ENCODE measurements at regions not wholly inside any gene's neighbourhood (a gene's known extent, or its start where the extent isn't known, plus 50 kb on each side); places are given as distances from the start of the nearest gene placed in this dataset.
"Not testable (repeated sequence)": the region's sequence is repeated elsewhere in the genome, so short reads cannot be mapped to it uniquely, and the experiment has no call there.

DNA sequence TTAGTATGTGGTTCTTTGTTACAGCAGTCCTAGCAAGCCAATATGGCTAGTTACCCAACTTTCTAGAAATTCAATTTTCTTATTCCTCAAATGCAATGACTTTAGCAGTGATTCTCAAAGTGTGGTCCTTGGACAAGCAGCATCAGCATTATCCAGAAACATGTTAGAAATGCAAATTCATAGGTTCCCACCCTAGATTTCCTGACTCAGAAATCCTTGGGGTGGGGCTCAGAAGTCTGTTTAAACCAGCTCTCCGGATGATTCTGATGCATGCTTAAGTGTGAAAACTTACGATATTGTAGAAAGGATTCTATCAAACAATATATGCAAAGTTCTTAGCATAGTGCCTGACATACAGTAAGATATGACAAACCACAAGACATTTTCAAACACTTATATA lies 757.1 kb downstream of the DHX35 start:
- no peak for DNase-seq

DNA sequence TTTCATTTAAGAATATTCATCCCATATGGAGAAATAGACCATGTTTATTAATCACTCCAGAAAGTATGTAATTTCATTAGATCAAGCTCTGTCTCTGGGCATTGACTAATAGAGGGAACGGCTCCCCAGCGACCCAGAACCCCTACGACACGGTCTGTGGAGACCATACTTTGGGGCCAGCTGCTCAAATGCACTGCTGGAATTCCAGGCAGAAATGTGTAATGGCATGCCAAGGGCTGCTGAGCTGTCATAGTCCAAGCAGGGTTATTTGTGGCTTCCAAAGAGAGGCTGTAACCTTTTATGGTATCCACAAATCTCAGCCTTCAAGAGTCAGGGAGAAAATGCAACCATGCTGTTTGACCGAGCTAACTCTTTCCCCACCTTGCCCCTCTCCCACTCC lies 755.8 kb downstream of the DHX35 start:
- DNase-seq: no peak

DNA sequence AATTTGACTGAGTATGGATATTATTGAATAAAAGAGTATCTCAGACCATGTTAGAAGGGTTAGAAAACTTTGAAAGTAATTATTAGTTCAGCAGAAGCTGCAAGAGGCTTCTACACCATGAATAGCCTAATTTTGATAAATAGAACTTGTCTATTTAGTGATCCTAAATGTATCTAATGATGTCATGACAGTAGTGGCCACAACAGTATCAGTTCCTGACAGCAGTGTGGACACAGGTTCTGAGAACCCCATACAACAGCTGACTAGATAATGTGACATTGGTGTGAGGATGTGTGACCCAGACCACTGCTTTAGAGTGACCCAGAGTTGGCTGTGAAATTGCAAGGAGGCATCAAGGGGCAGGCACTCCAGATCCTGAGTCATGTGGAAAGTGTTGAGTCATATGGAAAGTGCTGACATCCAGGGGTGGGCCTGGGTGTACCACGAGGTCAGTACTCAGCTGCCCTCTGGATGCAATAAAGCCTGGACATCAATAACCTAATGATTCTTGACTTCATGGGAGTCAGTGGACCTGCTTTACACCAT lies 754.7 kb downstream of the DHX35 start:
- DNase-seq: no peak

DNA sequence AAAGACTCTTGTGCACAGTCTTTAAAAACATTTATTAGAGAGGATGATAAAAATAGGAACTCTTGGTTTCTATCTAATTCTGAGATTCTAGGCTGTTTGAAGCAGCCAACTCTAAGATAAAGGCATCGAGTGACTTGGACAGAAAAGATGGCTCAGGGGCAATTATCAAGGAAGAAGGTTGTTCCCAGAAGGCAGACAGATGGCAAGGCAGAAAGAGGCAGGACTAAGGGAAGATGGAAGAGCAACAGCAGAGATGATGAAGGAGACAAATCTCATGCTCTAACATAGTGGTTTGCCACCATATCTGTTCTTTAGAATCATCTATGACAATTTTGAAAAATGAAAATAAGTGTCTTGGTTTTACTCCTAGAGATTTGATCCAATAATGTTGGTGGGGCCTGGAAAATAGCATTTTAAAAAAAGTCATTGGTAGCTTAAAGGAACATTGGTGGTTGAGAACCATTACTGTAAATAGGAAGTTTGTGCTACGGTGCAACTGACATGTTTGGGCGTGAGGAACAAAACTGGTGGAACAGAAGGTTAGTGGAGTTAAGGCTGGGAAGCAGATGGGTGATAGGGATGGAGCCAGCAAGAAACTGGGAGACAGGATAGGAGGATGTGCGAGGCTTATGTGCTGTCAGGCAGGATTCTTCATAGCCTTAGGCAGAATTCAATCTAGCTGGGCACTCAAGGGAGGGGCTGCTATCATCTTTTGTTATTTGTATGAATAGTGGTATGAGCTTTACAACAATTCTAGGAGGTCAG lies 751.1 kb downstream of the DHX35 start:
- DNase-seq: no peak

DNA sequence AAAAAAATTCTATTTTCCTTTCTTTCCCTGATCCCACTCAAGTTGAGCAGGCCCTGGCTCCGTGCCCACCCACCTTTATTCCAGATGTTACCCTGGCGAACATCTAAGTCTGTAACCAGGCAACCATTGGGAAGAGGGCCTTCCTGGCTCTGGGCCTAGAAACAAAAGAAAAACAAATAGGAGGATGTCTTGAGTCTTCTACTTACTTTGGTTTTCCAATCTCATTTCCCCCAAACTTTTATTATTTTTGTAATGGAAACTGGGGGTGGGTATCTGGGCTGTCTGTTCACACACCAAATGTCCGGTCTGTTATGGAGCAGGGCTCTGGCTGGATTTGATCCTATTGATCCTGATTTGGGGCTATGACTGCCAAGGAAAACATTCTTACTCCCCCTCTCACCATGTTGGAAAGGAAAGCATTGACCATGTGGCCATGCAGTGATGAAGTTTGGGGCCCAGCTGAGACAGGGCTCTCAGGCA lies 744.1 kb downstream of the DHX35 start:
- no peak for DNase-seq

DNA sequence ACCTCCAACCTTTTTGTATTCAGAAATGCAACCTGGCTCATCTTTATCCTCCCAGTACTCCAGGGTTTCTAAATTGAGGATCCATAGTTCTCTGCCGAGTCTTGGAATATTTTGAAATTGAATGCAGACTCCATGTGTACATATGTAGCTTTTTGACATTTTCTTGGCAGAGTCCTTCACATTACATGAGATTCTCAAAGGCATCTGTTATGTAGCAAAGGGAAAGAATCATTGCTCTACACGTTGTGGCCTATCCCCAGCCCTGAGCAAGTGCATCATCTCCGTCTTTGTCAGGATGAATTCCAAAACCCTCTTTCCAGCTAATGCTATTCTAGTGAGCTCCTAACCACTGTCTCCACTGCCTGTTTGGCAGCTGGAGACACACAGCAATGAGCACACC lies 742.9 kb downstream of the DHX35 start:
- DNase-seq: no peak

DNA sequence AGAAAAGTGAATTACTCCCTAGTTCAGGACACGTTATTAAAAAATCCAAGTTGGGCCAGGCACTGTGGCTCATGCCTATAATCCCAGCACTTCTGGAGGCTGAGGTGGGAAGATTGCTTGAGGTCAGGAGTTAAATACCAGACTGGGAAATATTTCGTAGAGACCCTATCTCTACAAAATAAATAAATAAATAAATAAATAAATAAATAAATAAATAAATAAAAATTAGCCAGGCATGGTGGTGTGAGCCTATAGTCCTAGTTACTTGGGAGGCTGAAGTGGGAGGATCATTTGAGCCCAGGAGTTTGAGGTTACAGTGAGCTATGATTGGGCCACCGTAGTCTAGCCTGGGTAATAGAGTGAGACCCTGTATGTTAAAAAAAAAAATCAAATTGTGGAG lies 741.2 kb downstream of the DHX35 start:
- not testable (repeated sequence) for DNase-seq

DNA sequence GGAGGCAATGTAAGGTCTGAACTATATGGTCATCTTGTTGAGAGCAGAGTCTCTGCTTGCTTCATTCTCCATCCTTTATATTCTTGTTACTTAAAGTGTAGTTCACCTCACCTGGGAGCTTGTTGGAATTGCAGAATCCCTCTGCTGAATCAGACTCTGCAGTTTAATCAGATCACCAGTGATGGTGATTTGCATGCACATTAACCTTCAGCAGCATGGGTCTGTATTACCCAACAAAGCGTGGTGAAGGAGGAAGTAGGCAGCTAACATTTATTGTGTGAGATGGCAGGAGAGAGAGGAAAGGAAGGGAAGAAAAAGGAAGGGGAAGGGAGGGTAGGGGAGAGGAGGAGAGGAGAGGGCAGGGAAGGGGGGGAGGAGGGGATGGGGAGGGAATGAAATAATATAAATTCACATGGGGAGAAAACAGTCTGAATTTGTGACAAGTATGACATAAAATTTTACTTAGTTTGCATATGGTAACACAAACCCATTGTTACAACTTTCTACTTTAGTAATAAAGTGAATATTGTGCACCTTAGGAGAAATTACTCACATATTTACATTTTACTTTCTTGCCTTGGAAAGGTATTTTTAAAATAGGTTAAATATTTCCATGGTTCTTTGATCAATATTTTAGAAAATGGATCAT lies 740.7 kb downstream of the DHX35 start:
- no peak for DNase-seq

DNA sequence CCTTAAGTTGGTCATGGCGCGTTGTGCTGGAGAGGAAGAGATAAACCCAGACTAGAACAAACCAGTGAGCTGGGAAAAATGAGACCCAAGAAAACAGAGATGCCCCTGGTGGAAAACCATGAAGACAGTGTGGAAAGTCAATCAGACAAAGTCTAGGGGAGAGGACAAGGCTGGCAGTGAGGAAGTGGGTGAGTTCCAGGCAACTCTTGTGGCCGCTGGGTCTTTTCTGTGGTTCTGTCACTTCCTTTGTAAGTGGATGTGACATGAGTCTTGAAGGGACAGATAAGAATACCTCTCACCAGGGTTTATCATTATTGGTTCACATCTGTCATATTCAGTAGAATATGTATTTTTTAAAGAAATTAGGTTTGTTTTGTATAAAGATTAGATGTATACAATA lies 738.4 kb downstream of the DHX35 start:
- no peak for DNase-seq

DNA sequence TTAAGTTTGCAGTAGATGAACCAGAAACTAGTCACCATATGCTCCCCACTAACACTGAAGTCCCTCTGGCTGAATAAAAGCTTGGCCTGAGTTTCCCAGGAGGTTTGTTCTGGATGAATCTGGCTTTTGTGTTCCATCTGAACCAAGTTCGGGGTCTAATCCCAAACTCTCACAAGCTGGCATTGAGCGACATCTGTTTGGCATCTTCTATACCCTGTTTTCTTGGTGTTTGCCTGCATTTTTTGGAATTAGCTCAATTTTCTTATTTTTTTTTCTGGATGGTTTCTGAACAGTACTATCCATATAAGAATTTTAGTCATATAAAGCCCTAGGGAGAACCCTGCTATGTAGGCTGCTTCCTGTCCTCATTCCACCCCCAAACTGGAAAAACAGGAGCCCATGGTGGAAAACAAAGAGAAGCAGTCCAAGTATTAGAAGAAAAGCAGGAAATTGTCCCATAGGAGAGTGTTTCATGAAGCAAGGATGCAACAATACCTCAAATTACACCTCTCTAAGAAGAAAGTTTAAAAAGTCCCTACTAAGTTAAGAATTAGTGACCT lies 737.1 kb downstream of the DHX35 start:
- DNase-seq: no peak

DNA sequence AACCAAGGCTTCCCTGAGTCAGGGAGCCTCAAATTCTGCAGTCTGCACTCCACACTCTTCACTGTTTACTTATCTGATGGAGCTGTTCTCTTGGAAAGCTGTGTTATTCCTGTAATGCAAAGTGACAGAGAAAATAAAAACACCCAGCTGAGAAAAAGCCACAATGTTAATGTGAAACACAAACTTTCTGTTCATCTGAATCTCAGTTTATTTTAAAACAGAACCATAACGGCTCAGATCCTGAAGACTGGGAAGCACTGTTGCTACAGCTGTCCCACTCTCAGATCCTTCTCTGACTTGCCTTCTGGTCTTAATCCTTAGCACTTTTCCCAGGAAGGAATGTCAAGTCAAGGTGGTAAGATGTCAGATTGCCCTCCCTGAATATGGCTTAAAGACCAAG lies 736.6 kb downstream of the DHX35 start:
- no peak for DNase-seq

DNA sequence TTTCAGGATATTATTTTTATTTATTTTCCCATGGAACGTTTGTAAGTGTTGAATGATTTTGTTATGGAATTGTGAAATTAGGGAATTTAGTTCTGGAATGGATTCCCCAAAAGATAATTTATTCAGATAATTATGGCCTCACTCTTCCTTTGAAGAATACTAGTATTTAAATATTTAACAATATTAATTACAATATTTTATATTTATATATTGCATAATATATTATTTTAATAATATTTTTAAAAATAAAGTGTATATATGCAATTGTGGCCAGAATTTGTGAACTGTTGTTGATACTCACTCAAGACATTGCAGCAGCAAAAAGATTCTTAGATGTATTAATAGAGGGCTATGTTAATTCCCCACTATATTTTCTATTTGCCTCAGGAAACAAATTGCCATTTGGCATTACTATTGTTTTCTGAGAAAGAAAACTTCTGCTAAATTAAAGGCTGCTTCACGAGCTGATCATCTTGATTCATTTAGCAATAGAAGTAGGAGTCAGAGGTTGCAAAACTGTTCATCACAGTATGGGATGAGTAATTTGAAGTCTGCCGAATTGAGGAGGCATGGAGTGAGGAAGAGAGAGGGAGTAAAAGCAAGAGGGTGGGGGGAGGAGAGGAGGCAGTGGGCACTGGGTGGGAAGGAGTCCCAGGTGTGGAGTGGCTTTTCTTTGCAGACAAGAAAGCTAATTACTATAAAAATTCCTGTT lies 729.2 kb downstream of the DHX35 start:
- DNase-seq: no peak

DNA sequence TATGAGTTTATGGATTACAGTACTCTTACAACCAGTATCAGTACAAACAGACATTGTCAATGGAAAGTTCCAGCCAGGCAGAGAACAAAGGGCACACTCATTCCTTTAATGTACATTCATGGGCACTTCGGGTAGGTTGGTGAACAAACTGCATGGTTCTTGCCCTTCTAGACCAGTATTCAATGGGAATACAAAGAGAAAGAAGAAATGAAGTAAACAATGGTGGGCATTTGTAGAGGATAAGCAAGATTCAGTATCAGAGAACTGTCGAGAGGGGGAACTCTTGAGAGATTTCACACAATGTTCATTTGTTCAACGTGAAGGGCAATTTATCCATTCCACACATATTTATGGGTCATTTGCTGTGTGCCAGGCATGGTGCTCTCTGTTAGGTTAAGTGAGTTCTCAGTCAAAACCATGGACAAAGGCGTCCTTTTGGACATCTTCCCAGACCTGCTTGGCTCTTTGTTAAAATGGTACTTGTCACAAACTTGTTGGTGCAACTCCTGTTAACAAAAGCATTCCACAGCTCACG lies 714.8 kb downstream of the DHX35 start:
- DNase-seq: no peak

DNA sequence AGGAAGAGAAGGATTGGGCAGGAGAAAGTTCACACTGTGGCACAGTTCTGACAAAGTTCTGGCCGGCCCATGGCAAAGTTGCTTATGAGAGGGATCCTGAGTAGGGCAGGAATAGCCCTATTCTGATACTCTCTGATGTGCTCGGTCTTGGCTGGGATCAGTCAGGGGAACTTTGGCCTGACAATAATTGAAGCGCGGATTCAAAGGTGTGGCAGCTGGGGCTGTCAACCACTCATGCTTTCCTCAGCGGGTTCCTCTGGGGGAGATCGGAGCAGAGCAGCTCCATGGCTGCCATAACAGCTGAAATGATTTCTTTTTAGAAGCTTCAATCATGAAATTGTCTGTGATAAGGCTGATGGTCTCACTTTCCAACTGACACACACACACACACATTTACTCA lies 714.1 kb downstream of the DHX35 start:
- no peak for DNase-seq

DNA sequence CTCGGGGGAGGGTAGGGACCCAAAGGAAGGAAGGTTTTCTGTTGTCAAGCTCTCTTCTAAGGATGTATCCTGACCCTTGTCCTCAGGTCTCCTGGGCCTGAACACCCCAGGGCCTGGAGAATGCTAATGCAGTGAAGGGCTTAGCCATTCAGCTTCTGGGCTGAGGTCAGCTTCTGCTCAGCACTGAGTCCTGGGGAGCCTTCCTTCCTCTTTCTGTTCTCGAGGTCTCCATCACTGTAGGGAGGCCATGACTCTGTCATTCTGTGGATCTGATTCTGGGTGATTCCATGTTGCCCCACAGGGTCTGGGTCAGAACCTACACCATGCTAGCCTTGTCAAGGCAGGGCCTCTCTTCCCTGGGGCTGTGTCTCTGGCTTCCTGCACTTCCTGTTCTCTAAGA lies 712.7 kb downstream of the DHX35 start:
- DNase-seq: no peak

DNA sequence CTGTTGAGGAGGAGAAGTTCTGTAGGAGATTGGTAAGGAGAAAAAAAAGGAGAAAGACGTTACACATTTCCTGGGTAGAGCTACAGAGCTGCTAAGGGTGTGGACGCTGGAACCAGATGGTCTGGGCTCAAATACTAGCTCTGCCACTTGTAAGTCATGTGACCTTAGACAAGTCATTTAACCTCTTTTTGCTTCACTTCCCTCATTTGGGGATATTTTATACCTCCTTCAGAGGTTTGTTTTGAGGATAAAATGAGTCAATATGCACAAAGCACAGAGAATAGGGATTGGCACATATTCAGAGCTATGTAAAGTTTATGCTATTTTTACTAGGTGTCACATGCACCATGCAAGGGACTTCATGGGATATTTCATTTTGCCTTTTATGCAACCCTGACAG lies 708.8 kb downstream of the DHX35 start:
- no peak for DNase-seq

DNA sequence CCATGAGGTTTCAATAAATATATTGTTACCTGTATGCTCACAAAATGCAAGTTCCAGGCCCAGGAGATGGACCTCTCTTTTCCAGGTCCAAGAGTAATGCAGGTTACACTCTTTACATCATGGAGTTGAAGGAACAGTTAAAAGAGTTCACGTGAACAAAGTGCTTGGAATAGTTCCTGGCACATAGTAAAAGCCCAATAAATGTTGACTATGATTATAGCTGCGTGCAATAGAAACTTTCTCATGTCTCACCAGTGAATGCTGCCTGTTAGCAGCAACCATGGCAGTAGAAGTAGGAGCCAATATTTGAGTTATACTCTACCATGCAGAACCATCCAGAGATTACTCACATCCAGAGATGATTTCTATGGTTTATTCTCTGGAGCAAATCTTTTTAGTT lies 707.5 kb downstream of the DHX35 start:
- DNase-seq: no peak

DNA sequence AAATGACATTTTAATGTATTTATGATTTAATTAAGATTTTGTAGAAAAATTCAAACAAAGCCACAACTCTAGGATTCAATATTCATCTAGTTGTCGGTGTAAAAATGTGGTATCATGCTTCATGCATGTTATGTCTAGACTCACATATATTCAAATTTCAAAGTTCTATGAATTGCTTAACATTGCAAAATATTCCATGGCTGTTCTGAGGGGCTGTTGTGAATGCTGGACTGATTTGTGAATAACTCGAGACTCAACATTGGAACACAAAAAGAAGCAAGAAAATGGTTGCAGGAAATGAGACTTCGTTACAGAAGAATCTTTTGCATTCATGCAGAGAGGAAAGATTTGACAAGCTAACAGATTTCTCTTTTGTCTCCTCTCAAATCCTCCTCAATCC lies 705.9 kb downstream of the DHX35 start:
- no peak for DNase-seq

DNA sequence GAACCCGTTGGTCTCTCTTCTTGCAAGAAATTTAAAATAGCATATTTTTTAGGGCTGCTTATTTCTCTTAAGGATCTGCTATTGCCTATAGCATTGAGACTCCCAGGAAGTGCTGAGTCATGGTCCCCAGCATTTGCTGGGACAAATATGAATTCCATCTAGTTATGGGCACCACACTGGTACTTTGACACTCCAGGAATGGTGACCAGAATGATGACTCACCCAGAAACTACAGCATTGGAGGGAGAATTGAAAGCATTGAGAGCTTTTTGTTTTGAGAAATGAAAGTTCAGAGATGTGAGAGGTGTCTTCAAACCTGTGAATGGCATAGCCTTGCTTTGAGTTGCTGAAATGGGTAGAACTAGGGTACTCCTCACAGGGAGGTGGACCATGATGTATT lies 699.7 kb downstream of the DHX35 start:
- DNase-seq: no peak

DNA sequence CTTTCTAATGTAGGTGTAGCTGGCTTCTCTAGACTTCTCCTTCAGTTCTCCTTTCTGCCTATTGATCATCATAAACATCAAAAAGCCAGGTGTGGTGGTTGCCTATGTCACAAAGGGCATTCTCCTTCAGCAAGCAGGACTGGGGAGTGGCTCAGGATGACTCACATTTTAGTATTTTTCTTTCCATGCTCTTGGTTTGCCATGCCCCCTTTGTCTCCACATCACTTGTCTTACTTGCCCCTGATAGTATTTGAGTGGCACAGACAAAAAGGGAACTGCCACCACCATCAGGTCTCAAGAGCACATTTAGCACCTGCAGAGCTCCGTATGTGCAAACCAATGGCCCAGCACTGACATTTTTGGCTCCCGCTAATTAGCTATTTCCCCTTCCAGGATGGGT lies 698.8 kb downstream of the DHX35 start:
- no peak for DNase-seq

DNA sequence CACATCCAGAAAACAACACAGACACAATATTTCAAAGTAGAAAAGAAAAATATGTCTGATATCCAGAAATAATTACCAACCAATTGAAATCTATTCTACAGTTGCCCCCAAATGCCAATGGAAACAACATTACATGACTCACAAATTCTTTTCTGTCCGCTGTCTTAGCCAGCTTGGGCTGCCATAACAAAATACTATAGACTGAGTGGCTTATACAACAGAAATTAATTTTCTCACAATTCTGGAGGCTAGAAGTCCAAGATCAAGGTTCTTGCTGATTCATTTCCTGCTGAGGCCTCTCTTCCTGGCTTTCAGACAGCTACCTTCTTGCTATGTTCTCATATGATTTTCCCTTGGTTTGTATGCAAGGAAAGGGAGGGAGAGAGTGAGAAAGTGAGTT lies 698.1 kb downstream of the DHX35 start:
- DNase-seq: no peak

DNA sequence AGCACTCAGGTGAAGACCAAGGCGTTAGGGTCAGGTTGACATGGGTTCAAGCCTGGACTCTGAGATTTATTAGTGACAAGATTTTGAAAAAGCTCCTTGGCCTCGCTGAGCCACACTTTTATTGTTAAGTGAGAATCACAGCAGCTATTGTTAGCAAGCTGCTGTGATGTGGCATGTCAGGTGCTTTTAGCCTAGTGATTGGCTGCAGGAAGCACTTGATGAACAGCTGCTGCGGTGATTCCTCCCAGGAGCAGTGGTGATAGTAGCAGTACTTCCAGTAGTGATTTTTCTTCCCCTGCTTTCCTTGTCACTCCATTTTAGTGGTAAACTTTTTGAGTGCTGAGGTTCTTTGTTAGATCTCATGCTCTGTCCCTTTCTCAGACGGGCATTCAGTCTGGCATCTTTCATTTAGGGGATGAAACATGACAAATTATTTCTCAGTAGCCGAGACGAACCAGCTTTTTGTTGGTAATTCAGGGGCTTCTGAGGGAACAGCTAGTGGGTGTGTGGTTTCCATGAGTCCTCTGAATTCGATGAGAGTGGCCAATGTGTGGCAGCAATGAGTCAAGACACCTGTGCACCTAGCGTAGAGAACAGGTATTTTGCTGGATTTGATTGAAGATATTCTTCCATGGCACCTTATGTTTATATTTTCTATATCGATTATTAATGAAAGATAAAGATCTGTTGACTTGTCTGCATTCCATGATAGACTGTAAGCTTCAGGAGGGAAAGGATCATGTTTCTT lies 696.7 kb downstream of the DHX35 start:
- DNase-seq: no peak

Data from activated CD4-positive, CD25-positive, alpha-beta regulatory T cell (primary cell).